Activated effector memory CD4-positive, alpha-beta T cell treated with anti-CD3 and anti-CD28 coated beads, Interleukin-2, amount 50 U/mL, for 16 hours (primary cell): ENCODE measurements at regions not wholly inside any gene's neighbourhood (a gene's known extent, or its start where the extent isn't known, plus 50 kb on each side); places are given as distances from the start of the nearest gene placed in this dataset.
"Not testable (repeated sequence)": the region's sequence is repeated elsewhere in the genome, so short reads cannot be mapped to it uniquely, and the experiment has no call there.

Experiments used
- DNase-seq: peaks from one replicate; pipeline ENCODE4 v3.0.0-alpha.2; 2020

- no peak for DNase-seq
These were observed 162.8 kb downstream of the FAM174A start for GRCh38 chr5:100697970-100698369.

- DNase-seq = no peak
These were observed 171.6 kb downstream of the FAM174A start for GRCh38 chr5:100706776-100707175.

- DNase-seq = no peak
These were observed 173.5 kb downstream of the FAM174A start for GRCh38 chr5:100708645-100709171.

GRCh38 chr5:100709771-100710170, 174.6 kb downstream of the FAM174A start:
- DNase-seq = no peak

GRCh38 chr5:100714780-100715179, 179.6 kb downstream of the FAM174A start:
- not testable (repeated sequence) for DNase-seq

GRCh38 chr5:100722657-100723056, 180.4 kb downstream of the ST8SIA4 start:
- no peak for DNase-seq

GRCh38 chr5:100723229-100723628, 179.9 kb downstream of the ST8SIA4 start:
- no peak for DNase-seq

GRCh38 chr5:100726116-100726515, 177.0 kb downstream of the ST8SIA4 start:
- no peak for DNase-seq

- no peak for DNase-seq
These were observed 171.3 kb downstream of the ST8SIA4 start for GRCh38 chr5:100731768-100732167.

GRCh38 chr5:100746730-100747129, 156.4 kb downstream of the ST8SIA4 start:
- no peak for DNase-seq

- DNase-seq = no peak
These were observed 153.3 kb downstream of the ST8SIA4 start for GRCh38 chr5:100749771-100750284.

- DNase-seq = no peak
These were observed 147.6 kb downstream of the ST8SIA4 start for GRCh38 chr5:100755435-100755834.
